Immature natural killer cell (primary cell): ENCODE measurements at regions not wholly inside any gene's neighbourhood (a gene's known extent, or its start where the extent isn't known, plus 50 kb on each side); places are given as distances from the start of the nearest gene placed in this dataset.
A peak's percentile ranks its signal among the peaks of the same experiment; 100 is the strongest.
"Not testable (repeated sequence)": the region's sequence is repeated elsewhere in the genome, so short reads cannot be mapped to it uniquely, and the experiment has no call there.

Experiments
- DNase-seq, 3 donors: peaks; one replicate each; pipeline ENCODE4 v3.0.0; 2022; ENCODE audit warnings: mixed read lengths in 1 of 3
- H3K27ac Mint-ChIP-seq, 6 donors: one replicate each; pipeline ENCODE4 v1.8.0; 2020; ENCODE audit warnings: mixed read lengths in 6 of 6, mild to moderate bottlenecking in 5 of 6, inconsistent platforms in 4 of 6, moderate library complexity in 3 of 6
- H3K27me3 Mint-ChIP-seq, 3 donors: one replicate each; pipeline ENCODE4 v1.8.0; 2020 to 2021; ENCODE audit warnings: low read depth in 3 of 3, mild to moderate bottlenecking in 3 of 3, mixed read lengths in 3 of 3, moderate library complexity in 3 of 3, inconsistent platforms in 1 of 3
- H3K36me3 Mint-ChIP-seq, 3 donors: one replicate each; pipeline ENCODE4 v1.8.0; 2020; ENCODE audit warnings: mixed read lengths in 3 of 3, inconsistent platforms in 2 of 3, mild to moderate bottlenecking in 2 of 3
- H3K4me1 Mint-ChIP-seq, 2 donors: one replicate each; pipeline ENCODE4 v1.8.0; 2020; ENCODE audit warnings: inconsistent platforms in 2 of 2, mild to moderate bottlenecking in 2 of 2, mixed read lengths in 2 of 2, moderate library complexity in 1 of 2
- H3K4me3 Mint-ChIP-seq, 5 donors: one replicate each; pipeline ENCODE4 v1.8.0; 2020; ENCODE audit warnings: mild to moderate bottlenecking in 5 of 5, mixed read lengths in 5 of 5, inconsistent platforms in 3 of 5, moderate library complexity in 3 of 5
- H3K9me3 Mint-ChIP-seq, 6 donors: one replicate each; pipeline ENCODE4 v1.8.0; 2020; ENCODE audit warnings: mild to moderate bottlenecking in 6 of 6, mixed read lengths in 6 of 6, inconsistent platforms in 4 of 6, moderate library complexity in 3 of 6

DNA sequence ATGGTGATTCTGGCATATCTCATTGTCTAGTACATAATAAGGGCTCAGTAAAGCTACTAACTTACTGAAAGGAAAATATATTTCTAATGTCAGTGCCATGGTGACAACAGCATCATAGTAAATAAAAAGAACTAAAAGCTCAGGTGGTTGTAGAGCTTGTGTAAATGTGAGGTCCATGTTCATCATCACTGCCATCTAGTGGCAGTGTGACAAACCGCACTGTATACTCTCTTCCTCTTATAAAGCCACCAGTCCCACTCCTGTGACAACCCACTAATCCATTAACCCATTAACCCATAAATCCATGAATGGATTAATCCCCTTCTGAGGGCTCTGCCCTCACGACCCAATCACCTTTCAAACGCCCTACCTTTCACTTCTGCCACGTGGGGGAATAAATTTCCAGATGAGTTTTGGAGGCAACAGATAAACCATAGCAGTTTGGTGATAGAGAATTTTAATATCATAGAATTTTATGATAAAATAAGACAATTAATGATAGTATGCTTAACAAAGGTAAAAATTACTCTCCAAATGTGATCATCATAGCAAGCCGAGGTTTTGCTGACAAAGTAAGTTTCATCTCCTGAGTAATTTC is 160.4 kb upstream of the SGCG start:
- peak in 2 of 3 donors; percentile 4 to 7 for DNase-seq
- no peak overlapping the region for H3K4me3 Mint-ChIP-seq
- no peak overlapping the region for H3K27ac Mint-ChIP-seq
- peaks cover 0 to 5% (median 0%) of the 10 kb centered on the region in 6 donors for H3K9me3 Mint-ChIP-seq
- no peaks in the 10 kb centered on the region for H3K36me3 Mint-ChIP-seq
- H3K27me3 Mint-ChIP-seq = peaks cover 0 to 8% (median 0%) of the 10 kb centered on the region in 3 donors
- no peaks in the 10 kb centered on the region for H3K4me1 Mint-ChIP-seq

DNA sequence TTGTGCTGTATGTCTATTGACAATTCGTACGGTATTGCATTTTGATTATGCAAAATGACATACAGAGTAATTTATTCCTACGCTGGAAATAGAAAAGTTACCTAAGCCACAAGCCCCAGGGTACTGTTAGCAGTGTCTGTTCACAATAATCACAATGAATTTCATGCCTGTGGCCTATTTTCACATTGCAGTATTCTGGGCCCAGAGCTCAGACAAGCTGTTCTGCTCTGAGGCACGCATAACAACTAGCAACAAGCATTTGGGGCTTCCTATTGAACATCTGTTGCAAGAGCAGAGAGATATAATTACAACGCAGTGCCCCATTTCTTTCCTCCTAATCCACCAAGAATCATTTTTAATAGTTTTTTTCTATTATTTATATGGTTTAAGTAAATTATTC is 158.9 kb upstream of the SGCG start:
- Mint-ChIP-seq H3K27ac (no peak overlapping the region), H3K27me3 (peaks cover 0 to 8% (median 2%) of the 10 kb centered on the region in 3 donors), H3K9me3 (peaks cover 0 to 8% (median 0%) of the 10 kb centered on the region in 6 donors), H3K36me3 (no peaks in the 10 kb centered on the region), H3K4me3 (no peak overlapping the region), H3K4me1 (peaks cover 0 to 2% of the 10 kb centered on the region in 2 donors)
- no peak for DNase-seq

DNA sequence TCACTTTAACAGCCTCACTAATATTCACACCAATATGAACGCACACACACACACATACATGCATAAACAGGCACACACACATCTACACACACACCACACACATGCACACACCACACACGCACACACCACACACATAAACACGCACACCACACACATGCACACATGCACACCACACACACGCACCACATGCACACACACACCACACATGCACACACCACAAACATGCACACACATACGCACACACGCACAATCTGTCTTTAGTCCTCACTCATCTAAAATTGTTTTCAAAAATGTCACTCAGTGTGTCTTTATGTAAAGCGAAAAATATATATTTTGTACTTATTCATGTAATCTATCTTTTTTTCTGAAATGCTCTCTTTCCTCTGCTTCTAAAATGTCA is 158.1 kb upstream of the SGCG start:
- Mint-ChIP-seq H3K4me1 (peaks cover 0 to 2% of the 10 kb centered on the region in 2 donors), H3K4me3 (no peak overlapping the region), H3K27ac (no peak overlapping the region), H3K36me3 (no peaks in the 10 kb centered on the region), H3K27me3 (peaks cover 0 to 3% (median 2%) of the 10 kb centered on the region in 3 donors), H3K9me3 (peaks cover 0 to 9% (median 0%) of the 10 kb centered on the region in 6 donors)
- no peak for DNase-seq

DNA sequence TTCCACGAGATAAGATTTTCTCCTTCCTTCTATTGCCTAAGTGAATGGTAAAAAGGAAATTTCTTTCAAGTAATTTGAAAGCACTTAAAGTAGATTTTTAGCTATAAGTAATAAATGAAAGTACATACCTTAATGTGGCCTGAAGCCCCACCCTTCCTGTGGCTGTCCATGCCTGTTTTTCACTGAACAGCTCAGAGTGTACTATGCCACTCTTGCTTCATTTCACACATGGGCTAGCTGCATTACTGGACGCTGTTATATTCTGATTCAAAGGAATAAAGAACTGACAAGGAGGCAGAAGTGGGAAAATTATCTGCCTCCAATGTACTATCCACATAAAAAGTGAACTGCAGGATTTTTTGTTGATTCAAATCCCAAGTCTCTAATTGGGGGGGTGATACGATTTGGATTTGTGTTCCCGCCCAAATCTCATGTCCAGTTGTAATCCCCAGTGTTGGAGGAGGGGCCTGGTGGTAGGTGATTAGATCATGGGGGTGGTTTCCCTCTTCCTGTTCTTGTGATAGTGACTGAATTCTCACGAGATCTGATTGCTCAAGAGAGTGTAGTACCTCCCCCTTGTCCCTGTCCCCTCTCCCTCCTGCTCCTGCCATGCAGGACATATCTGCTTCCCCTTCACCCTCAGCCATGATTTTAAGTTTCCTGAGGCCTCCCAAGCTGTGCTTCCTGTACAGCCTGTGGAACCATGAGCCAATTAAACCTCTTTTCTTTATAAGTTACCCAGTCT is 154.7 kb upstream of the SGCG start:
- Mint-ChIP-seq H3K36me3 (no peaks in the 10 kb centered on the region), H3K9me3 (peaks cover 0 to 11% (median 0%) of the 10 kb centered on the region in 6 donors), H3K4me1 (peaks cover 0 to 2% of the 10 kb centered on the region in 2 donors), H3K27me3 (peaks cover 0 to 2% (median 2%) of the 10 kb centered on the region in 3 donors), H3K4me3 (no peak overlapping the region), H3K27ac (no peak overlapping the region)
- DNase-seq = no peak

DNA sequence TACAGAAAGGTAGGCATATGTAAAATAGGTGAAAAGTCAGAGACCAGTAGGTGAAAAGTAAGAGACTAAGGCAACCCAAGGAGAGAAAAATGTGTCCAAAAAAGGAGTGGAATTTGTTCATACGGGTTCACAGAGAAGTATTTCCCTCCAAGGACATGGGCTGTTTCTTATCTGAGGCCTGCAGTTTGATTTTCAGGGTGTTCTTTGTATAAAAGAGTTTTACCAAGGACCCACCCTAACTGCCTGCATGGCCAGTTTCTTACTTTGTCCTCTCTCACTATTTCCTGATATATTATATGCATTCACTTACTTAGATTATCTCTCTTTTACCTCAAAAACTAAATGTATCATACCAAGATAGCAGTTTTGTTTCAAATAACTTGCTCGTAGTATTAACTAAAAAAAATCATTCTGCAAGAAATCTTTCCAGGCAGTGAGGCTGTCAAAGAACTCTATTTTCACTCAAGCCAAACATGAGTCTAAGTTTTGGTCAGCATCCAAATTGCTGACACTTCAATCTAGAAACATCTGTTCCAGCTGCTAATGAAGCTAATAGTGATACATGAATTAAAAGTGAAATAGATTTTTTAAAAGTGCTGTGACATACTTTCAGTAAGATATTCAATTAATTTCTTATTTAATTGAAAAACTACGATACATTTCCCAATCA is 141.4 kb upstream of the SGCG start:
- no peak for DNase-seq
- no peak overlapping the region for H3K4me3 Mint-ChIP-seq
- H3K27me3 Mint-ChIP-seq = peaks cover 0 to 4% (median 2%) of the 10 kb centered on the region in 3 donors
- no peak overlapping the region for H3K27ac Mint-ChIP-seq
- no peaks in the 10 kb centered on the region for H3K36me3 Mint-ChIP-seq
- H3K4me1 Mint-ChIP-seq = no peaks in the 10 kb centered on the region
- H3K9me3 Mint-ChIP-seq = peaks cover 0 to 2% (median 0%) of the 10 kb centered on the region in 6 donors

DNA sequence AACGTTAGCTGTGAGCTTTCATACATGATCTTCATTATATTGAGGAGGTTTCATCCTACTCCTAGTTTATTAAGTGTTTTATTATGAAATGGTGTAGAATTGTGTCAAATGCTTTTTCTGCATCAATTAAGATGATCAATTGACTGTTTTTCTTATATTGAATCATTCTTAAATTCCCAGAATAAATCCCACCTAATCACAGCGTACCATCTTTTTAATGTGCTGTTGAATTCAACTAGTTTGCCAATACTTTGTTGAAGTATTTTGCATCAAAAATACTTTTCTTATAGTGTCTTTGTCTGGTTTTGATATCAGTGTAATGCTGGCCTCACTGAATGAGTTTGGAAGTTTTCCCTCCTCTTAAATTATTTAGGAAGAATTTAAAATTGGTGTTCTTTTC is 138.6 kb upstream of the SGCG start:
- no peaks in the 10 kb centered on the region for H3K4me1 Mint-ChIP-seq
- H3K27me3 Mint-ChIP-seq = peaks cover 0 to 6% (median 2%) of the 10 kb centered on the region in 3 donors
- no peaks in the 10 kb centered on the region for H3K36me3 Mint-ChIP-seq
- H3K9me3 Mint-ChIP-seq = peaks cover 0 to 5% (median 1%) of the 10 kb centered on the region in 6 donors
- no peak overlapping the region for H3K4me3 Mint-ChIP-seq
- H3K27ac Mint-ChIP-seq = no peak overlapping the region
- DNase-seq = no peak

DNA sequence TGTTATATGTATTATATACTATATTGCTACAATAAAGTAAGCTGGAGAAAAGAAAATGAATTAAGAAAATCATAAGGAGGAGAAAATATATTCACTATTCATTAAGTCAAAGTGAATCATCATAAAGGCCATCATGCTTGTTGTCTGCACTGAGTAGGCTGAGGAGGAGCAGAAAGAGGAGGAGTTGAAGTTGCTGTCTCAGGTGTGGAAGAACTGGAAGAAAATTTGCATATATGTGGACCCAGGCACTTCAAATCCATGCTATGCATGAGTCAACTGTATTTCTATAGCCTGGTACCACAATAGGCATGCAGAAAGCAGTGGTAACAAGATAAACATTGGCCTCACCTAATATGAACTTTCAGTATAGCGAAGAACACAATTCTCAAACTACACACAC is 135.9 kb upstream of the SGCG start:
- Mint-ChIP-seq H3K27me3 (peaks cover 0 to 3% (median 0%) of the 10 kb centered on the region in 3 donors), H3K9me3 (peaks cover 0 to 5% (median 2%) of the 10 kb centered on the region in 6 donors), H3K27ac (no peak overlapping the region), H3K4me3 (no peak overlapping the region), H3K36me3 (no peaks in the 10 kb centered on the region), H3K4me1 (no peaks in the 10 kb centered on the region)
- DNase-seq = no peak

DNA sequence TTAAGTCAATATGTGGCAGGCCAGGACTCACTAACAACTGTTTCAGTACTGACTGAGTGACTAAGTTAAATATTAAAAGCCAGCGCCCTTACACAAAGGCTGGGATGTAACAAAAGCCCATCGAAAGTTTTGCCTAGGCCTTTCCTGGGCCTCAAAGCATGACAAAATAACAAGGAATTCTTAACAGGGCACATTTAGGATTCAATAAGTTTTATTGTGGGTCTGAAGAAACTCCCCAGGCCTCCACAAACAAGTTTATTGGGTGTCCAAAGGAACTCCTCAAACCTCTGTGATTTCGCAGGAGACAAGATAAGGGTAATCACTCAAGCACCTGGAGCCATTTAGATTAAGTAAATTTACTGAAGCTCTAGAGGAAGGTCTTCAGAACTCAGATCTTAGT is 130.7 kb upstream of the SGCG start:
- peaks cover 0 to 5% (median 1%) of the 10 kb centered on the region in 6 donors for H3K9me3 Mint-ChIP-seq
- no peak overlapping the region for H3K4me3 Mint-ChIP-seq
- no peak for DNase-seq
- no peak overlapping the region for H3K27ac Mint-ChIP-seq
- no peaks in the 10 kb centered on the region for H3K4me1 Mint-ChIP-seq
- no peaks in the 10 kb centered on the region for H3K36me3 Mint-ChIP-seq
- H3K27me3 Mint-ChIP-seq = peaks cover 0 to 1% (median 0%) of the 10 kb centered on the region in 3 donors

DNA sequence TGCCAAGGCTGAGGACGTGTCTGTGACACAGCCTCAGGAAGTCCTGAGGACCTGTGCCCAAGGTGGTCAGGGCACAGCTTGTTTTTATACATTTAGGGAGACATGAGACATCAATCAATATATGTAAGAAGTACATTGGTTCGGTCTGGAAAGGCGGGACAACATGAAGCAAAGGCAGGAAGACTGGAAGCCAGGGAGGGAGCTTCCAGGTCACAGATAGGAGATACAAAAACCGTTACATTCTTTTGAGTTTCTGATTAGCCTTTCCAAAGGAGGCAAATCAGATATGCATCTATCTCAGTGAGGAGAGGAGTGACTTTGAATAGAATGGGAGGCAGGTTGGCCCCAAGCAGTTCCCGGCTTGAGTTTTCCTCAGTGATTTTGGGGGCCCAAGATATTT is 127.1 kb upstream of the SGCG start:
- not testable (repeated sequence) for H3K4me3 Mint-ChIP-seq, H3K4me1 Mint-ChIP-seq, DNase-seq, H3K27ac Mint-ChIP-seq, H3K36me3 Mint-ChIP-seq, H3K9me3 Mint-ChIP-seq, H3K27me3 Mint-ChIP-seq

DNA sequence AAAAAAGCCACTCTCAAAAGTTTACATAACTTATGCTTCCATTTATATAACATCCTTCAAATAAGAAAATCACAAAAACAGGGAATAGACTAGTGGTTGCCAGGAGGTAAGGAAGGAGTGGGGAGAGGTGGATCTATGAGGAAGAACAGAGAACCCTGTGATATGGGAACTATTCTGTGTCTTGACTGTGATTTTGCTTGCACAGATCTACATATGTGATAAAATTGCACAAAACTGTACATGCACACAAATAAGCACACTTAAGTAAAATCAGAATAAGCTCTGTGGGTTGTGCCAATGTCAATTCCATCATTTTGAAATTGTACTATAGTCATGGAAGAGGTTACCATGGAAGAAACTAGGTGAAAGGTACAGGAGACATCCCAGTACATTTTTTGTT is 121.6 kb upstream of the SGCG start:
- Mint-ChIP-seq H3K27ac (no peak overlapping the region), H3K4me3 (no peak overlapping the region), H3K9me3 (peaks cover 0 to 3% (median 0%) of the 10 kb centered on the region in 6 donors), H3K36me3 (no peaks in the 10 kb centered on the region), H3K27me3 (peaks cover 0 to 2% (median 0%) of the 10 kb centered on the region in 3 donors), H3K4me1 (no peaks in the 10 kb centered on the region)
- no peak for DNase-seq

DNA sequence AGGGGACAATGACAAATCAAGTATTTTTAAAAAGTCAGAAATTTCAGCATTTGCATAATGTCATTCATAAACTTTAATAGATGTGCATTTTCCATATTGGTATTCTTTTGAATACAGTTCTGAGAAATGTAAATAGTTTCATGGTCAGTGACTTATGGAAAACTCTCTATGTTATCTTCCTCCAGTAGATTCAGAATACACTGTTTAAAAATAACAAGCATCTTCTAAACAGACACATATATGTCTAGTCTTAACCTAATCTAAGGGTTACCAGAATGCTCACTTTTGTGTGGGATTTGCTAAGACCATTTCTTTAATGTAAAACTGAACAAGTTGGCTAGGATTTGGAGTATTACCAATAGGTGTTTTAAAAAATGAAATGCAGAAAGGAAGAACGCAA is 119.8 kb upstream of the SGCG start:
- Mint-ChIP-seq H3K4me1 (no peaks in the 10 kb centered on the region), H3K9me3 (peaks cover 0 to 3% (median 0%) of the 10 kb centered on the region in 6 donors), H3K4me3 (no peak overlapping the region), H3K27ac (no peak overlapping the region), H3K36me3 (no peaks in the 10 kb centered on the region), H3K27me3 (peaks cover 0 to 2% (median 0%) of the 10 kb centered on the region in 3 donors)
- DNase-seq = no peak

DNA sequence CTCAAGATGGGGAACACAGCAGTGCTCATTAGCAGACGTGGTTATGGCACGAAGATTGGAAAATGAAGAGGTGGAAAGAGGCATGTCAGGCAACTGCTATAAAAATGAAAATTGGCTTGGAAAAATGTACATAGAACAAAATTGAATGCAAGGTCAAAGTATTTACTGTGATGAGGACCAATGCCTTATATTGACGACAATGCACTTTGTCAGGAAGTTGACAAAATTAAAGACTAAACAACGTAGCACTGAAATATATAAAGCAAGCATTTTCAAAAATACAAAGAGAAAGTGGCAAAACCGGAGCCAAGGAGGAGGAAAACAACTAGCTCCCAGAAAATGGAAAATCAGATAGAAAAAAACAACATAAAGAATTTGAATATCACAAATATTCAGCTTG is 113.7 kb upstream of the SGCG start:
- Mint-ChIP-seq H3K4me3 (no peak overlapping the region), H3K9me3 (peaks cover 0 to 5% (median 0%) of the 10 kb centered on the region in 6 donors), H3K27ac (no peak overlapping the region), H3K36me3 (no peaks in the 10 kb centered on the region), H3K27me3 (peaks cover 0 to 2% (median 0%) of the 10 kb centered on the region in 3 donors), H3K4me1 (no peaks in the 10 kb centered on the region)
- no peak for DNase-seq

DNA sequence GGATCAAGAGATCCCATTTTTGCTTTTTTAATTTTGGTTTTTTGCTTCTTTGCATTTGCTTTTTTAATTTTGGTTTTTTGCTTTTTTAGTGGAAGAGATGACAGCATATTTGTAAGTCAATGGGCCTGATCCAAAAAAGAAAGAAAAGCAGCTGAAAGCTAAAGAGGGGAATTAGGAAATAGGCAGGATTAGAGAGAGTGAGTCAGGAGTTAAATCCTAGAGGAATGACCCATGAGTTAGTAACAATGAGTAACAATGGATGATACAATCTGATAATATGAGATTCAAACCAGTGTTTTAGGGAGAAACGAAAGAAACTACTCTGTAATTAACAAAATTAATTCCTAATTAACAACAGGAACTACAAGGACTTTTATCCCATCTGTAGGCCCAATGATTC is 111.2 kb upstream of the SGCG start:
- H3K9me3 Mint-ChIP-seq = peaks cover 0 to 5% (median under 1%) of the 10 kb centered on the region in 6 donors
- H3K4me3 Mint-ChIP-seq = no peak overlapping the region
- no peaks in the 10 kb centered on the region for H3K4me1 Mint-ChIP-seq

More for the DNA sequence above, 111.2 kb upstream of the SGCG start:
- DNase-seq = no peak
- Mint-ChIP-seq H3K36me3 (no peaks in the 10 kb centered on the region), H3K27me3 (peaks cover 0 to 2% (median 0%) of the 10 kb centered on the region in 3 donors), H3K27ac (no peak overlapping the region)
